ENCODE measurements at regions not wholly inside any gene's neighbourhood (a gene's known extent, or its start where the extent isn't known, plus 50 kb on each side); places are given as distances from the start of the nearest gene placed in this dataset.

GRCh38 chr22:27556371-27556770, 245.2 kb downstream of the MN1 start:
- no peak for DNase-seq (ENCODE audit: low read depth, low spot score)

DNA sequence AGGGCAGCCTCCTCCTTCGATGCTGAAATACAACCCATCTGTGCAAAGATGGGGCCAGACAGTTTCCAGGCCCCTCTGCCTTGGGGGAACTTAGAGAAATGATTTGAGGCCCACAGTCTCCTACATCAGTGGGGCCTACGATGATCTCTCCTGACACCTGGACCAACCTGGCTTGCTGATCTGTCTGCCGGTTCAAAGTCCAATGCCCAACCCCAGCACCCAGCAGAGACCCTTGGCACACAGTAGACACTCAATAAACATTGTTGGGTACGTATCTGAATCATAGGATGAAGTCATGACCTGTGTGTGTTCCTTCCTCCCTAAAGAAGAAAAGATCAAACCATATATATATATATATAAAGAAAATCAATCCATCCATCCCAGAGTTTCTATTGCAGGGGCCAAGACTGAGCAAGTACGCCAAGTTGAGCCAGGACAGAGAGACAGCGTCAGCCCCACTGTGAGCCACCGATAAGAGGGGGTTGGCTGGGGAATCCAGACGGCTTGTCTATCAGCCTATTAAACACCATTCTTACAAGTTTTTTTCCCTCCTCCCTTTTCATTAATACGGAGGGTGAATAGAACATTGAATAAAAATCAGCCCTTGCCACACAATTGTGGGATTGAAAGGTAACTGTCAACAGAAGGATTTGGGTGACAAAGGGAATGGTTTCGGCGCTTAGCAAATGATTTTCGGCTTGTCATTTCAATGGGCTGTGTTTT, 244.1 kb downstream of the MN1 start:
- DNase-seq (ENCODE audit: low read depth, low spot score): no peak

GRCh38 chr22:27558658-27559371, 242.7 kb downstream of the MN1 start:
- no peak for DNase-seq (ENCODE audit: low read depth, low spot score)

- no peak for DNase-seq (ENCODE audit: low read depth, low spot score)
These were observed 240.8 kb downstream of the MN1 start for GRCh38 chr22:27560781-27561180.

DNA sequence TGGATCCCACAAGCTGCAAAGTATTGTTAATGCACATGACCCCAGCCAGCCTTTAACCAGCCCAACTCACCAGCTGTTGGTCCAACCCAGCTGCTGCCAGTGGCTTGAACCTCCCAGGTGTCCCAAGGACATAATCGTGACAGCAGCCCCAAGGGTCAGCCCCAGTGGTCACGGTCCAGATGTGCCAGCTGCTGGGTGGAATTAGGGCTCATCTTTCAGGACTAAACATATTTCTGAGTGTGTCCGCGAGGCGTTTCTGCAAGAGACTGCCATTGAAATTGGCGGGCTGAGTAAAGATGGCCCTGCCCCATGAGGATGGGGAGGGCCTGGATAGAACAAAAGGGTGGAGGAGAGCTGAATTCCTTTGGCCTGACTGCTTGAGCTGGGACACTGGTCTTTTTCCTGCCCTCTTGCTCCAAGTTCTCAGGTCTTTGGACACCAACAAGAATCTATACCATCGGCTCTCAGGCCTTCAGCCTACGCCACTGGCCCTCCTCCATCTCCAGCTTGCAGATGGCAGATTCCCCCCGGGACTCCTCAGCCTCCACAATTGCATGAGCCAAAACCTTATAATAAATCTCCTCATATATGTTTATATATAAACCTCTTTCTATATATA, 240.2 kb downstream of the MN1 start:
- DNase-seq (ENCODE audit: low read depth, low spot score): no peak

- DNase-seq (ENCODE audit: low read depth, low spot score): no peak
These were observed 236.8 kb downstream of the MN1 start for GRCh38 chr22:27564806-27565205.

DNA sequence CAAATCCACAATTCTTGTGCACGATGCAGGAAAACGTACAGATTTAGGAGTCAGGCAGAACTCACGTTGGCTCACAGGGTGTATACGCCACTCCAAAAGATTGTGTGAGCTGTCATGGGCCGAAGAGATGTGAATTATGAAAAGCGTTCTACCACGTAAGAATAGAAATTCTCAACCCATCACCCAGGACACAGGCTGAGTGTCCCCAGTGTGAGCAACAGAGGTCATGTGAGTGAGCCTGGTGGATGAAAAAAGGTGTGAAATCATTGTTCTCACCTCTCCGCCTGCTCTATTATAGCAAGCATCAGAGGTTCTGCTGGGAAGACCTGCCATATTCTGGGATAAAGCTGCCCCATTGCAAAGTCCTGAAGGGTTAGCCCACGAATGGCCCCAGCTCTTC, 235.0 kb downstream of the MN1 start:
- DNase-seq (ENCODE audit: low read depth, low spot score): no peak

DNA sequence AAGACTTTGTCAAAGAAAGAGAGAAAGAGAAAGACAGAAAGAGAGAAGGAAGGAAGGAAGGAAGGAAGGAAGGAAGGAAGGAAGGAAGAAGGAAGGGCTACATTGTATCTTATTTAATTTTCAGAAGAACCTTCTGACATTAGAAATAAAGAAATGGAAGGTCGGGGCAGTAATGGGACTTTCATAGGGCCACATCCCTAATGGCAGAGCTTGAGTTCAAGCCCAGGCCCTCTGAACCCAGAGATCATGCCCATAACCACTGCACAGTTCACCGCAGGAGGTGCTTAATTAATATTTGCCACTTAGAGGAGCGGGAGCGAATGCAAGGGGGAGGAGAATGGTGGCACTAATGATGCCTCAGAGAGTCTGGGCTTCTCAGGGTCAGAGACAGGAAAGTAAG, 233.3 kb downstream of the MN1 start:
- DNase-seq (ENCODE audit: low read depth, low spot score): no peak

DNA sequence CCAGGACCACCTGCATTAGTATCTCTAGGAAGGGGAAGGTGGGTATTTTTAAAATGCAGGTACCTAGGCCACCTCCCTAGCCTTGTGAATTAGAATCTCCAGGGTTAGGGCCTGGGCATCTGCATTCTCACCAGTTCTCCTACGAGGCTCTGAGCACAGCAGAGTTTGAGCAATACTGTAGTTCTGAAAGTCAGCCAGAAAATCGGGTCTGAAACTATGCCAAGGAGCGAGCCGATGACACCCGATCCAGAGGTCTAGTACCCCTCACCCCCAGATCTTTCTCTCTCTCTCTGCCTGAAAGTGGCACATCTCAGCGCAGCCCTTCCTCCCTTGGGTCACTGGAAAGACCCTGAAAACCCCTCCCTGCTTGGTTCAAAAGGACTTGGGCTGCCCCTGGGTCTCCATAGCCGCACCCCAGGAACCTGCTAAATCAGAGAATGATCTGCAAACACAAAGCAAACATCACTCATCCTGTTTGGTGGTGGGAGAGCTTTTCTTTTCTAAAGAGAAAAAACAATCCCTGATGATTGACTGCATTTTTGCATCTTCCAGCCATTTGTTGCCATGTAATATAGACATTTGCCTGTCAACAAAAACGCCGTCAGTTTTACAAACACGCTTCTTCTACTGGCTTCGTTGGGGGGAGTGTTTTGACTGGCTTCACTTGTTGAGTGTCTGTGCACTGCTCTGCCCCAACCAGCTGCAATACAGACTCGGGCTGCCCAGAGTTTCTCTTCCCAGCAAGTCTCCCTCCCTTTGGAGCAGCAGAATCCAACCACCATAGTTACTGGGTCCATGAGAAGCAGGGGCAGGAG, 229.9 kb downstream of the MN1 start:
- DNase-seq (ENCODE audit: low read depth, low spot score): no peak

- DNase-seq (ENCODE audit: low read depth, low spot score): no peak
These were observed 229.3 kb downstream of the MN1 start for GRCh38 chr22:27572278-27572666.

DNA sequence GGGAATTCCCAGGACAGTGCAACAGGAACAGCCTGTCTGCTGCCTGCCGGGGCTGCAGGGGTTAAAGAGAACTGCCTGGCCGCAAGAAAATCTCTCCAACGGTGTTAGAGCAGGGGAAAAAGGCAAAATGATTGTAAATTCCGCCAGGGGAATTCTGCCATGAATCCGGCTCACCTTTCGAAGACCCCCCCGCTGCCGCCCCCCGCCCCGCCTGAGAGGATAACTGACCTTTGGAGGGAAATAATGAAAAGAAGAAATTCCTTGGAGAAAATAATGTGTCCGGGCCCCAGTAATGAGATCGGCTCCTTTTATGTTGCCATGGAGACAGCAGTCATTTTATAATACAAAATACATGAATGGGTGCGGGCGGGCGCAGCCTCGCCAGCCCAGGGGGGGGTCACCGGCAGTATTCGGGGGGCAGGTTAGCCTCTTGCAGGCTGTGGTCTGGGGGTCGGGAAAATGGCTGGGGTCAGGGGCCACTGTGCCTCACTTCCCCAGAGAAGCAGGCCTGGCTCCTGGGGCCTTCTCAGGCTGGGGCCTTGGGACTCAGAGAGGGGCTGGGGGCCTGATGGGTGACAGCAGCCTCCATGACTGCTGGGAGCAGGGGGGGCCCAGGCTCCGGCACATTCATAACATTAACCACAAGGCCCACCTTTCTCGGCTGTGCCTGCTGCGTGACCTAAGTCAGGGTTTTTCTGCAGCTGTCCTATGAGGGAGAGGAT, 228.1 kb downstream of the MN1 start:
- DNase-seq (ENCODE audit: low read depth, low spot score): no peak

DNA sequence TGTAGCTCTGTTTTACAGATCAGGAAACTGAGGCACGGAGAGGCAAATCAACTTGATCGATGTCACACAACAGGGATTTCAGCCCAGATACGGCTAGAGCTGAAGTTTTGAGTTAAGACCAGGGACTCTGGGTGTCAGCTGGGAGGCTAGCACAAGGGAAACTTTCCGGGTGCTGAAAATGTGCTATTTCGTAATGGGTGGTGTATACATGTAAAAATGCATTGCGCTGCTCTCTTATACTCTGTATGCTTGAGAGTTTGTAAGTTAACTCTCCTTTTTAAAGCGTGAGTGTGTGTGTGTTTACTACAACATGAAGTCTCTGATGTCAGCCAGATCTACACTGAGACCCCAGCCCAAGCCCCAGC, 227.6 kb downstream of the MN1 start:
- no peak for DNase-seq (ENCODE audit: low read depth, low spot score)

DNA sequence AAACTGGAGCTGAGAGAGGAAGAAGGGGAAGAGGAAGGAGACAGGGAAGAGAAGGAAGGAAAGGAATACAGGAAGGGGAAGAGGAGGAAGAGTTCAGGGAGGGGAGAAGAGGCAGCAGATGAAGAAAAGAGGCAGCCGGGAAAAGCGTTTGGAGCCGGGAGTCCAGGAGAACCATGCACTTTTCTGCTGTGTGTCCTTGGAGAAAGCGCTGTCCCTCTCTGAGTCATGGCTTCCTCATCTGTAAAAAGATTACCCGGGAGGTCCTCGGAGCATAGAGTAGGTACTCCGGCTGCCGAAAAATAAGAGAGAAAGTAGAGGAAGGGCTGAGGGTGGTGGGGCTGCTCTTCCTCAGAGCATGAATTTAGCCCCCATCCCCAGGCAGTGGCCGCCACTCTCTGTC, 226.9 kb downstream of the MN1 start:
- DNase-seq (ENCODE audit: low read depth, low spot score): no peak

DNA sequence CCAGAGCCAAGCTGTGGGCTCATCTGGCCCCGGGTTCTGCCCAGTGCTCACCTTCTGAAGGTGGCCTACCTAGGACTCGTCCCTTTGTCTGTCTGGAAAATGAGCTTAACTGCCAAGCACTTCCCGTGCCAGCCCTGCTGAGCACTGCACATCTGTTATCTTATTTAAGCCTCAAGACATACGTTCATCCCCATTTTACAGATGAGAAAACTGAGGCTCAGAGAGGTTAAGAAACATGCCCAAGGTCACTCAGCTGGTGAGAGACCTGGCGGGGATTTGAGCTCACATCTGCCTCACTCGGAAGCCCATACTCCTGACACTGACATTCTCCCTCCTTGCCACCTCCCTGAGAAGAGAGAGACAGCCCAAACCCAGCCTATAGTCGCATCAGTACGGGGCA, 226.2 kb downstream of the MN1 start:
- DNase-seq (ENCODE audit: low read depth, low spot score): no peak

GRCh38 chr22:27576413-27576812, 225.1 kb downstream of the MN1 start:
- DNase-seq (ENCODE audit: low read depth, low spot score): no peak

DNA sequence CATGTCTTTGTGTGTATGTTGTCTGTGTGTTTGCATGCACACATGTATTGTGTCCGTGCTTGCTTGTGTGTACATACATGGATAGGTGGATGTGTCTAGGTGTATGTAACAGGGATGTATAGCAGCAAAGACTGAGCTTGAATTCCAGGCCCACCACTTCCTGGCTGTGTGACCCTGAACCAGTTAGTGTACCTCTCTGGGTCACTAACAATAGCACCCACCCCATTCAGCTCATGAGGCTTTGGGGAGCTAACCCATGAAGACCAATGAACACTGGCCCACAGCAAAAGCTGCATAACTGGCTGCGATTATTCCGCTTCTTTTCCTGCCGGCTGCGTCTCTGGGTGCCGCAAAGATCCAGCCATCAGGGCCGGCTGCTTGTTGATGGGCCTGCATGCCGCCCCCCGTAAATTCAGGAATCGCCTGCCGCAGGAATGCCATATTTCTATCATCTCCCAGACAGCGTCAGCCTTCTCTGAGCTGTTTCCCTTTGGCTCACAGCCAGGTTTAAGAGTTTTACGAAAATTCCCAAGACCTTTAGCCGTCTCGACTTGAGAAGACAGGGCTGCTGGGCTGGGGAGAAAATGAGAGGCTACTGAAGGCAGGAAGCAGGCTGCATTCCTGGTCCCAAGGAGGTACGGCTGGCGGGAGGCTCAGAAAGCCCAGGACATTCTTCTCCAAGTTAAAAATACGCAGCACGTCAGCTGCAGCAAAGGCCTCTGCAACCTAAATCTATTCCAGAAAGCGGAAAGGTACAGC, 224.6 kb downstream of the MN1 start:
- DNase-seq (ENCODE audit: low read depth, low spot score): peak; percentile 58

GRCh38 chr22:27577574-27577969, 224.0 kb downstream of the MN1 start:
- no peak for DNase-seq (ENCODE audit: low read depth, low spot score)

DNA sequence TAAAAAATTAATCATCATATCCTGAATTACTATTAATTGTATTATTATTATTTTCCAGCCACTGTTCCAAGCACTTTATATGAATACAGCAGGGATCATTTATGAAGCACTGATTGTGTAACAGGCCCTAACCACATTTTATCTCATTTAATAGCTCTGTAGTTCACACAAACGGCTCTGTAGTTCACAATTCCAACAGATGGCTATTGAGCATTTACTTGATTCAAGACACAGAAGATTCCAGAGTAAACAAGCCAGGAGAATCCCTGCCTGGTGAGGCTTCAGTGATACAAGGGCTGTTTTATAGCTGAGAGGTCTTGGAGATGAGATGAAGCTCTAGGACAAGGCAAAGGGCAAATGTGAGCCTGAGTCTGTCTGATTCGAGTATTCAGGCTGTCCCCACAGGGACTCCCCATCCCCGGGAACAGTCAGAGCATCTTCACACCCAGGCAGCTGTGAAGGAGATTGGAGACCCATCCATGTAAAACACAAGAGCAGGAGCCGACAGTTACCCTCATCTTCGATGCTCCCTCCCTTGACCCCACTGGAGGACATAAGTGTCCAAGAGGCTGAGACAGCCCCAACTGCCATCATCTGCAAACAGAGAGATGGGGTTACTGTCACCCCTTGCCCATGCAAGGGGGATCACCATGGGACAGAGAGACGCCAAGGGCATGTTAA, 222.5 kb downstream of the MN1 start:
- DNase-seq (ENCODE audit: low read depth, low spot score): no peak

- no peak for DNase-seq (ENCODE audit: low read depth, low spot score)
These were observed 221.2 kb downstream of the MN1 start for GRCh38 chr22:27580311-27580897.

DNA sequence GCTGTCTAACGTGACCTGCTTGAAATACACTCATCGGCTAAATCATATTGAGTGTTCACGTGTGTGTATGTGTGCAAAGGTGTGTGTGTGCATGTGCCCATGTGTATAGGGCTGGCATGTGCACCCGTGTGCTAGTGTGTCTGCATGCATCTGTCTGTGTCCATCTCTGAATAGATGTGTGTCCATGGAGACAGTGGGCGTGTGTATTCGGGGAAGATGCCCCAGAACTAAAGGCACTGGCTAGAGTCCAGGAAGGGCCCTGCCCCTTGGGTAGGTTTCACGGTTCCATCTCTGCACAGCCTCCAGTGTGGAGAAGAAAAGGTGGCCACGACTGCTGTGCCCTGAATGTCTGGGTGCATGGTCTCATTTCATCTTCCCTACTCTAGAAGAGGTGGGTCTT, 220.3 kb downstream of the MN1 start:
- DNase-seq (ENCODE audit: low read depth, low spot score): no peak

Measured in brain pericyte (primary cell).